Lower leg skin (tissue), 3 donors: ENCODE measurements at regions not wholly inside any gene's neighbourhood (a gene's known extent, or its start where the extent isn't known, plus 50 kb on each side); places are given as distances from the start of the nearest gene placed in this dataset.

Experiments
- CTCF ChIP-seq, 3 donors: fragments of 450-650 bp; IDR thresholded peaks; one replicate each; pipeline ENCODE4 v1.5.1; 2016; ENCODE audit warnings: antibody characterized with exemption in 3 of 3, mild to moderate bottlenecking in 3 of 3, moderate library complexity in 2 of 3
- POLR2A ChIP-seq, 2 donors: fragments of 450-650 bp; IDR thresholded peaks; one replicate each; pipeline ENCODE4 v1.6.1; 2016 to 2017; ENCODE audit warnings: antibody characterized with exemption in 2 of 2, mild to moderate bottlenecking in 1 of 2, moderate library complexity in 1 of 2

- TF ChIP-seq POLR2A (IDR thresholded peaks at IDR 0.05): no peak
- no peak for TF ChIP-seq CTCF (IDR thresholded peaks at IDR 0.05)
These were observed 69.7 kb downstream of the PEX11G start for GRCh38 chr19:7419153-7419552.
